ENCODE measurements at regions not wholly inside any gene's neighbourhood (a gene's known extent, or its start where the extent isn't known, plus 50 kb on each side); places are given as distances from the start of the nearest gene placed in this dataset.

DNA sequence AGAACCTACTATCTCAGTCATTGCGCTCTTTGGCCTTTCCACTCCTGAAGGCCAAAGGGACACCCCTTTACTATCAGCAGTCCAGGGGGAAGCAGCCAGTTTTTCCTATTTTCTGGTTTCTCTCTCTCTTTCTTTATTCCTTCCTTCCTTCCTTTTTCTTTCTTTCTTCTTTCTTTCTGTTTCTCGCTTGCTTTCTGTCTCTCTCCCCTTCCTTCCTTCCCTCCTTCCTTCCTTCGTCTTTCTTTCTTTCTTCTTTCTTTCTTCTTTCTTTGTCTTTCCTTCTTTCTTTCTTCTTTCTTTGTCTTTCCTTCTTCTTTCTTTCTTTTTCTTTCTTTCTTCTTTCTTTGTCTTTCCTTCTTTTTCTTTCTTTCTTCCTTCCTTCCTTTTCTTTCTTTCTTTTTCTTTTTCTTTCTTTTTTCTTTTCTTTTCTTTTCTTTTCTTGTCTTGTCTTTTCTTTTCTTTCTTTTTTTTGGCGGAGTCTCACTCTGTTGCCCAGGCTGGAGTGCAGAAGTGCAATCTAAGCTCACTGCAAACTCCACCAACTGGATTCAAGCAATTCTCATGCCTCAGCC is 64.9 kb upstream of the OTX2 start:
- H3K4me1 ChIP-seq (ENCODE audit: insufficient read depth) = no peaks in the 10 kb centered on the region
- H2AFZ ChIP-seq = no peak overlapping the region
- TF ChIP-seq EZH2phosphoT487 (IDR thresholded peaks at IDR 0.05; ENCODE audit: low read depth, severe bottlenecking, unreplicated experiment) = no peak
- no peak for TF ChIP-seq EZH2 (IDR thresholded peaks at IDR 0.05; ENCODE audit: borderline replicate concordance)
- TF ChIP-seq, protein P1, sequence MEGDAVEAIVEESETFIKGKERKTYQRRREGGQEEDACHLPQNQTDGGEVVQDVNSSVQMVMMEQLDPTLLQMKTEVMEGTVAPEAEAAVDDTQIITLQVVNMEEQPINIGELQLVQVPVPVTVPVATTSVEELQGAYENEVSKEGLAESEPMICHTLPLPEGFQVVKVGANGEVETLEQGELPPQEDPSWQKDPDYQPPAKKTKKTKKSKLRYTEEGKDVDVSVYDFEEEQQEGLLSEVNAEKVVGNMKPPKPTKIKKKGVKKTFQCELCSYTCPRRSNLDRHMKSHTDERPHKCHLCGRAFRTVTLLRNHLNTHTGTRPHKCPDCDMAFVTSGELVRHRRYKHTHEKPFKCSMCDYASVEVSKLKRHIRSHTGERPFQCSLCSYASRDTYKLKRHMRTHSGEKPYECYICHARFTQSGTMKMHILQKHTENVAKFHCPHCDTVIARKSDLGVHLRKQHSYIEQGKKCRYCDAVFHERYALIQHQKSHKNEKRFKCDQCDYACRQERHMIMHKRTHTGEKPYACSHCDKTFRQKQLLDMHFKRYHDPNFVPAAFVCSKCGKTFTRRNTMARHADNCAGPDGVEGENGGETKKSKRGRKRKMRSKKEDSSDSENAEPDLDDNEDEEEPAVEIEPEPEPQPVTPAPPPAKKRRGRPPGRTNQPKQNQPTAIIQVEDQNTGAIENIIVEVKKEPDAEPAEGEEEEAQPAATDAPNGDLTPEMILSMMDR (IDR thresholded peaks at IDR 0.05; ENCODE audit: poor library complexity) = no peak
- H3K27me3 ChIP-seq = no peaks in the 10 kb centered on the region
- WGBS (ENCODE audit: low lambda C conversion rate, missing lambda C conversion rate) = 94% methylated on average over 4 of the region's 4 CpGs
- DNase-seq (ENCODE audit: low spot score) = no peak
- no peaks in the 10 kb centered on the region for H4K20me1 ChIP-seq (ENCODE audit: insufficient read depth, poor library complexity, severe bottlenecking)
- H3K27ac ChIP-seq = no peak overlapping the region
- no peaks in the 10 kb centered on the region for H3K9me3 ChIP-seq (ENCODE audit: low read depth)
- no peak overlapping the region for H3K4me3 ChIP-seq
- no peak overlapping the region for H3K4me2 ChIP-seq
- H3K79me2 ChIP-seq = no peaks in the 10 kb centered on the region
- no peaks in the 10 kb centered on the region for H3K9me2 ChIP-seq (replicated peaks; ENCODE audit: insufficient read depth)
- H3K36me3 ChIP-seq (replicated peaks; ENCODE audit: insufficient read depth, low read depth) = no peaks in the 10 kb centered on the region

DNA sequence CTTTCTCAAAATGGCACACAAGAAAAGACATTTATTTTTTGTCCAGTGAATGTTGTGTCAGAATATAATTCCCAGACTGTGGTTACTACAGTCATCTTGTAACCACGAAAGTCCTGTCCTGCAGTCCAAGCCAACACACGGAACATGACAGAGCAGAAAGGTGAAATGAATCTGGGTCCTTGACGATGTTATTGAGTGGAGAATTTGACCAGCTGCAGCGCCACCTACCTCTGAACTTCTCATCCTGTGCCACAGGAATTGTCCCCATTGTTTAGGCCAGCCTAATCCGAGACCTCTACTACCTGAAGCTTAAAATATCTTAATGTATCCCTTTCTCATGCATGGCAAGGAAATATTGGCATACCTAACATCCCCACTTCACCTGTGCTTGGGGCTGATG is 64.1 kb upstream of the OTX2 start:
- Histone ChIP-seq H3K4me2 (no peak overlapping the region), H3K9me3 (ENCODE audit: low read depth) (no peaks in the 10 kb centered on the region), H3K79me2 (no peaks in the 10 kb centered on the region), H3K9me2 (replicated peaks; ENCODE audit: insufficient read depth) (no peaks in the 10 kb centered on the region), H2AFZ (no peak overlapping the region), H3K4me3 (no peak overlapping the region), H3K4me1 (ENCODE audit: insufficient read depth) (no peaks in the 10 kb centered on the region), H3K36me3 (replicated peaks; ENCODE audit: insufficient read depth, low read depth) (no peaks in the 10 kb centered on the region), H3K27ac (no peak overlapping the region), H3K27me3 (no peaks in the 10 kb centered on the region), H4K20me1 (ENCODE audit: insufficient read depth, poor library complexity, severe bottlenecking) (no peaks in the 10 kb centered on the region)
- DNase-seq (ENCODE audit: low spot score) = peak; percentile 44
- 33% methylated on average over 5 of the region's 5 CpGs for WGBS (ENCODE audit: low lambda C conversion rate, missing lambda C conversion rate)
- TF ChIP-seq EZH2 (IDR thresholded peaks at IDR 0.05; ENCODE audit: borderline replicate concordance) = no peak
- TF ChIP-seq, protein P1 (IDR thresholded peaks at IDR 0.05; ENCODE audit: poor library complexity) = peak; percentile 40

GRCh38 chr14:56870336-56870735 is 60.1 kb upstream of the OTX2 start:
- H3K4me3 ChIP-seq = no peak overlapping the region
- no peak overlapping the region for H2AFZ ChIP-seq
- no peaks in the 10 kb centered on the region for H3K4me1 ChIP-seq (ENCODE audit: insufficient read depth)
- no peaks in the 10 kb centered on the region for H3K36me3 ChIP-seq (replicated peaks; ENCODE audit: insufficient read depth, low read depth)
- no peaks in the 10 kb centered on the region for H4K20me1 ChIP-seq (ENCODE audit: insufficient read depth, poor library complexity, severe bottlenecking)
- no peaks in the 10 kb centered on the region for H3K9me2 ChIP-seq (replicated peaks; ENCODE audit: insufficient read depth)
- no peaks in the 10 kb centered on the region for H3K9me3 ChIP-seq (ENCODE audit: low read depth)
- H3K79me2 ChIP-seq = no peaks in the 10 kb centered on the region
- H3K4me2 ChIP-seq = no peak overlapping the region
- WGBS (ENCODE audit: low lambda C conversion rate, missing lambda C conversion rate) = 83% methylated on average over 2 of the region's 2 CpGs
- H3K27me3 ChIP-seq = peaks cover 3% of the 10 kb centered on the region
- no peak for DNase-seq (ENCODE audit: low spot score)
- no peak for TF ChIP-seq EZH2 (IDR thresholded peaks at IDR 0.05; ENCODE audit: borderline replicate concordance)
- no peak overlapping the region for H3K27ac ChIP-seq

DNA sequence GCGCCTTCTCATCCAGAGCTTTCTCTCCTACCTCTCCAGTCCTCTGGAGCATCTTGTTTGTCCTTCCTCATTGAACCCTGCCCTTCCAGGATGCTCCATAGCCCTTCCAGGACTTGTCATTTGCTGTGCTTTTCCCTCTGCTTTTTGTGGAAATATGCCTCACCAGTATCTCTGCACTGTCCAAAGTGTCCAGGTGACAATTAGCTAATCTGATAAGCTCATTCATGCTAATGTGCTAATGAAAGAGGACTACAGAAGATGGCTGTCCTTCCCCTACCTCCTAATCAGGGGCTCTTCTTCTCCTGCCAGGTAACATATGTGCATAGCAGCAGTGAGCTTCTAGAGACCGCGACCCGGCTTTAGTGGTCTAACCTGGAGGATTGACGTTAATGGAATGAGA is 58.4 kb upstream of the OTX2 start:
- H2AFZ ChIP-seq = no peak overlapping the region
- 75% methylated on average over 5 of the region's 5 CpGs for WGBS (ENCODE audit: low lambda C conversion rate, missing lambda C conversion rate)
- H3K27ac ChIP-seq = no peak overlapping the region
- no peaks in the 10 kb centered on the region for H4K20me1 ChIP-seq (ENCODE audit: insufficient read depth, poor library complexity, severe bottlenecking)
- no peaks in the 10 kb centered on the region for H3K9me2 ChIP-seq (replicated peaks; ENCODE audit: insufficient read depth)
- H3K36me3 ChIP-seq (replicated peaks; ENCODE audit: insufficient read depth, low read depth) = no peaks in the 10 kb centered on the region
- TF ChIP-seq, protein P1 (IDR thresholded peaks at IDR 0.05; ENCODE audit: poor library complexity) = no peak
- no peak for TF ChIP-seq EZH2 (IDR thresholded peaks at IDR 0.05; ENCODE audit: borderline replicate concordance)
- TF ChIP-seq EZH2phosphoT487 (IDR thresholded peaks at IDR 0.05; ENCODE audit: low read depth, severe bottlenecking, unreplicated experiment) = no peak
- H3K79me2 ChIP-seq = no peaks in the 10 kb centered on the region
- H3K4me3 ChIP-seq = no peak overlapping the region
- H3K4me1 ChIP-seq (ENCODE audit: insufficient read depth) = no peaks in the 10 kb centered on the region
- H3K4me2 ChIP-seq = no peak overlapping the region
- no peak for DNase-seq (ENCODE audit: low spot score)
- peaks cover 3% of the 10 kb centered on the region for H3K27me3 ChIP-seq
- H3K9me3 ChIP-seq (ENCODE audit: low read depth) = no peaks in the 10 kb centered on the region

All from hepatocyte (in vitro differentiated cells).